ENCODE measurements at regions not wholly inside any gene's neighbourhood (a gene's known extent, or its start where the extent isn't known, plus 50 kb on each side); places are given as distances from the start of the nearest gene placed in this dataset.

DNA sequence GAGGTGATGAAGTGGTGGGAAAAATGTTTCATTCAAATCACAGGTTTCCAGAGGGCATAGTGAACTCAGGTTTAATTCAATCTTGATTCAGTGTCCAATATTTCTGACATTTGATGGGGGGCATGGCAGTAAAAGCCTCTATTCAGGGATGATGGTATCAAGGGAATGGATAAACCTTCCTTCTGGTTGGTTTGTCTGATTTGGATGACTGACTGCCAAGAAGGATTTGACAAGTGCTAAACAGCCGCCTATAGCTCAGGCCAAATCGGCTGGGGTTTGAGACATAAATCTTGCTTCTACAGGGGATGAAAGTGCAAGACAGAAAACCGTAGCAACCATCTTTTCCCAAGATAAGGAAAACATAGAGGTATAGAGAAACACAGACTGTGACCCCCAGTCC is 121.8 kb upstream of the C11orf87 start:
- no peak for TF ChIP-seq L3MBTL2 (conservative IDR thresholded peaks at IDR 0.05)
- no peak for TF ChIP-seq HDGF (IDR thresholded peaks at IDR 0.05; ENCODE audit: borderline replicate concordance)
- TF ChIP-seq SUZ12 (IDR thresholded peaks at IDR 0.05) = no peak
- no peak for TF ChIP-seq FOXM1 (IDR thresholded peaks at IDR 0.05; ENCODE audit: borderline replicate concordance)
- TF ChIP-seq, protein P1, sequence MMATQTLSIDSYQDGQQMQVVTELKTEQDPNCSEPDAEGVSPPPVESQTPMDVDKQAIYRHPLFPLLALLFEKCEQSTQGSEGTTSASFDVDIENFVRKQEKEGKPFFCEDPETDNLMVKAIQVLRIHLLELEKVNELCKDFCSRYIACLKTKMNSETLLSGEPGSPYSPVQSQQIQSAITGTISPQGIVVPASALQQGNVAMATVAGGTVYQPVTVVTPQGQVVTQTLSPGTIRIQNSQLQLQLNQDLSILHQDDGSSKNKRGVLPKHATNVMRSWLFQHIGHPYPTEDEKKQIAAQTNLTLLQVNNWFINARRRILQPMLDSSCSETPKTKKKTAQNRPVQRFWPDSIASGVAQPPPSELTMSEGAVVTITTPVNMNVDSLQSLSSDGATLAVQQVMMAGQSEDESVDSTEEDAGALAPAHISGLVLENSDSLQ (IDR thresholded peaks at IDR 0.05) = no peak
- TF ChIP-seq ZNF384 (IDR thresholded peaks at IDR 0.05) = no peak
- no peak for TF ChIP-seq FOXK2 (IDR thresholded peaks at IDR 0.05)
- no peak for TF ChIP-seq ELF4 (IDR thresholded peaks at IDR 0.05)
- TF ChIP-seq BHLHE40 (IDR thresholded peaks at IDR 0.05; ENCODE audit: borderline replicate concordance) = no peak
